ENCODE measurements at regions not wholly inside any gene's neighbourhood (a gene's known extent, or its start where the extent isn't known, plus 50 kb on each side); places are given as distances from the start of the nearest gene placed in this dataset.

- no peaks in the 10 kb centered on the region for H3K4me1 ChIP-seq (replicated peaks)
- no peak for DNase-seq (ENCODE audit: low spot score)
- H3K4me3 ChIP-seq = no peak overlapping the region
- no peaks in the 10 kb centered on the region for H3K36me3 ChIP-seq
- intact Hi-C loops (cut with DNase I) = no loop called here
- 94% methylated on average over 6 of the region's 6 CpGs for WGBS
- H3K27ac ChIP-seq = no peak overlapping the region
- H3K9me3 ChIP-seq = no peaks in the 10 kb centered on the region
- no peaks in the 10 kb centered on the region for H3K27me3 ChIP-seq (replicated peaks; ENCODE audit: insufficient read depth)
- TF ChIP-seq POLR2AphosphoS5 (IDR thresholded peaks at IDR 0.05) = no peak
- TF ChIP-seq CTCF (IDR thresholded peaks at IDR 0.05) = no peak
- TF ChIP-seq POLR2A (IDR thresholded peaks at IDR 0.05) = no peak
These were observed 106.3 kb upstream of the GDF10 start for GRCh38 chr10:47193666-47194065.

GRCh38 chr10:47195274-47195885, 104.6 kb upstream of the GDF10 start:
- 59% methylated on average over 15 of the region's 15 CpGs for whole genome bisulfite sequencing
- Histone ChIP-seq H3K27me3 (replicated peaks; ENCODE audit: insufficient read depth) (no peaks in the 10 kb centered on the region), H3K9me3 (no peaks in the 10 kb centered on the region), H3K27ac (no peak overlapping the region), H3K4me3 (no peak overlapping the region), H3K36me3 (no peaks in the 10 kb centered on the region), H3K4me1 (replicated peaks) (no peaks in the 10 kb centered on the region)
- peak; percentile 15 for DNase-seq (ENCODE audit: low spot score)
- intact Hi-C loops (cut with DNase I) = no loop called here
- TF ChIP-seq POLR2A (IDR thresholded peaks at IDR 0.05) (no peak), POLR2AphosphoS5 (IDR thresholded peaks at IDR 0.05) (peak; percentile 50)

GRCh38 chr10:47196691-47197090, 103.3 kb upstream of the GDF10 start:
- Histone ChIP-seq H3K9me3 (no peaks in the 10 kb centered on the region), H3K36me3 (no peaks in the 10 kb centered on the region), H3K27me3 (replicated peaks; ENCODE audit: insufficient read depth) (no peaks in the 10 kb centered on the region), H3K4me3 (no peak overlapping the region), H3K27ac (no peak overlapping the region), H3K4me1 (replicated peaks) (no peaks in the 10 kb centered on the region)
- TF ChIP-seq CTCF (IDR thresholded peaks at IDR 0.05) (no peak), POLR2AphosphoS5 (IDR thresholded peaks at IDR 0.05) (no peak), POLR2A (IDR thresholded peaks at IDR 0.05) (no peak)
- 96% methylated on average over 7 of the region's 8 CpGs for WGBS
- no peak for DNase-seq (ENCODE audit: low spot score)
- intact Hi-C loops (cut with DNase I) = no loop called here

- WGBS = 90% methylated on average over 4 of the region's 4 CpGs
- Histone ChIP-seq H3K27ac (no peak overlapping the region), H3K9me3 (no peaks in the 10 kb centered on the region), H3K4me3 (no peak overlapping the region), H3K36me3 (no peaks in the 10 kb centered on the region), H3K27me3 (replicated peaks; ENCODE audit: insufficient read depth) (no peaks in the 10 kb centered on the region), H3K4me1 (replicated peaks) (no peaks in the 10 kb centered on the region)
- no peak for TF ChIP-seq CTCF (IDR thresholded peaks at IDR 0.05)
- no peak for DNase-seq (ENCODE audit: low spot score)
- intact Hi-C loops (cut with DNase I) = no loop called here
These were observed 101.8 kb upstream of the GDF10 start for GRCh38 chr10:47198221-47198620.

GRCh38 chr10:47205192-47205591, 94.8 kb upstream of the GDF10 start:
- Histone ChIP-seq H3K27ac (no peak overlapping the region), H3K4me1 (replicated peaks) (no peaks in the 10 kb centered on the region), H3K27me3 (replicated peaks; ENCODE audit: insufficient read depth) (no peaks in the 10 kb centered on the region), H3K9me3 (no peaks in the 10 kb centered on the region), H3K4me3 (no peak overlapping the region), H3K36me3 (no peaks in the 10 kb centered on the region)
- intact Hi-C loops (cut with DNase I) = no loop called here
- WGBS = 96% methylated on average over 2 of the region's 2 CpGs
- DNase-seq (ENCODE audit: low spot score) = no peak
- TF ChIP-seq POLR2AphosphoS5 (IDR thresholded peaks at IDR 0.05) (no peak), CTCF (IDR thresholded peaks at IDR 0.05) (no peak), POLR2A (IDR thresholded peaks at IDR 0.05) (no peak)

All from prostate gland (tissue), 2 donors.